Loucy (cell line): ENCODE measurements at regions not wholly inside any gene's neighbourhood (a gene's known extent, or its start where the extent isn't known, plus 50 kb on each side); places are given as distances from the start of the nearest gene placed in this dataset.

Experiments
- EZH2phosphoT487 ChIP-seq: fragments of 200-600 bp; IDR thresholded peaks from 2 replicates; pipeline ENCODE4 v1.6.1; 2018; ENCODE audit warnings: antibody characterized with exemption, mild to moderate bottlenecking, moderate library complexity, borderline replicate concordance
- TF ChIP-seq, protein P1 (sequence below): fragments of 200-600 bp; sonication (generic); conservative IDR thresholded peaks from 2 replicates; pipeline ENCODE4 v1.5.1; 2014; ENCODE audit warnings: mild to moderate bottlenecking, antibody characterized with exemption, low read length

DNA sequence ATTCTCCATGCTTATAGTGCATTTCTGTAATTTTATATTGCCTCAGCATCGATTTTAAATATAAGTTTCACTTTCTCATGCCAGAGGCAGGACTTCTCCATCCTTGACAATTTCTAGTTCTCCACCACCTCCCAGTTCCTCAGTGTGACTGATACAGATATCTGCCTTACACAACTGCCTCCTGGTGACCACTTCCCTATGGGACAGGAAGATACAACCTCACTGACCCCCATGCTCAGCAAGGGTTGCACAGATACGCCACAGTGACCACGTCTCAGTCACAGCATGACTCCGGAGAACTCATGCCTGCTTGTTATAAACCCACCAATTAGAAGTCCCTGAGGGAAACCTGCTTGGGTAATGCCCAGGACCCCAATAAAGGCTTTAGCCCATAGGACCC, 284.0 kb upstream of the MC4R start:
- TF ChIP-seq EZH2phosphoT487: no peak
- TF ChIP-seq, protein P1, sequence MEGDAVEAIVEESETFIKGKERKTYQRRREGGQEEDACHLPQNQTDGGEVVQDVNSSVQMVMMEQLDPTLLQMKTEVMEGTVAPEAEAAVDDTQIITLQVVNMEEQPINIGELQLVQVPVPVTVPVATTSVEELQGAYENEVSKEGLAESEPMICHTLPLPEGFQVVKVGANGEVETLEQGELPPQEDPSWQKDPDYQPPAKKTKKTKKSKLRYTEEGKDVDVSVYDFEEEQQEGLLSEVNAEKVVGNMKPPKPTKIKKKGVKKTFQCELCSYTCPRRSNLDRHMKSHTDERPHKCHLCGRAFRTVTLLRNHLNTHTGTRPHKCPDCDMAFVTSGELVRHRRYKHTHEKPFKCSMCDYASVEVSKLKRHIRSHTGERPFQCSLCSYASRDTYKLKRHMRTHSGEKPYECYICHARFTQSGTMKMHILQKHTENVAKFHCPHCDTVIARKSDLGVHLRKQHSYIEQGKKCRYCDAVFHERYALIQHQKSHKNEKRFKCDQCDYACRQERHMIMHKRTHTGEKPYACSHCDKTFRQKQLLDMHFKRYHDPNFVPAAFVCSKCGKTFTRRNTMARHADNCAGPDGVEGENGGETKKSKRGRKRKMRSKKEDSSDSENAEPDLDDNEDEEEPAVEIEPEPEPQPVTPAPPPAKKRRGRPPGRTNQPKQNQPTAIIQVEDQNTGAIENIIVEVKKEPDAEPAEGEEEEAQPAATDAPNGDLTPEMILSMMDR: no peak
